Endodermal cell (in vitro differentiated cells): ENCODE measurements at regions not wholly inside any gene's neighbourhood (a gene's known extent, or its start where the extent isn't known, plus 50 kb on each side); places are given as distances from the start of the nearest gene placed in this dataset.

Experiments
- DNase-seq: peaks from one replicate; pipeline ENCODE4 v3.0.0-alpha.2; 2017
- H3K27ac ChIP-seq: 2 replicates; pipeline ENCODE4 v1.5.1; 2013; ENCODE audit warnings: mild to moderate bottlenecking, low read depth, low read length, moderate library complexity
- H3K27me3 ChIP-seq: 2 replicates; pipeline ENCODE4 v1.6.1; 2013; ENCODE audit warnings: mild to moderate bottlenecking, low read length, moderate library complexity; ENCODE audit not compliant: insufficient read depth, control insufficient read depth, poor library complexity, severe bottlenecking
- H3K36me3 ChIP-seq: 2 replicates; pipeline ENCODE4 v1.7.0; 2013; ENCODE audit warnings: mild to moderate bottlenecking, low read length, moderate library complexity; ENCODE audit not compliant: control insufficient read depth, insufficient read depth
- H3K4me1 ChIP-seq: one replicate; pipeline ENCODE4 v1.7.0; 2013; ENCODE audit warnings: low read length; ENCODE audit not compliant: control insufficient read depth, insufficient read depth
- H3K4me3 ChIP-seq: 2 replicates; pipeline ENCODE4 v1.5.1; 2013; ENCODE audit warnings: mild to moderate bottlenecking, low read length, moderate library complexity
- H3K9ac ChIP-seq: 2 replicates; pipeline ENCODE4 v1.6.1; 2013; ENCODE audit warnings: mild to moderate bottlenecking, low read length, moderate library complexity; ENCODE audit not compliant: poor library complexity, severe bottlenecking; ENCODE audit errors: extremely low read depth
- H3K9me3 ChIP-seq: 2 replicates; pipeline ENCODE4 v1.6.1; 2013; ENCODE audit warnings: mild to moderate bottlenecking, low read length, moderate library complexity; ENCODE audit not compliant: control insufficient read depth
- H3K27ac Mint-ChIP-seq: 2 replicates; pipeline ENCODE4 v1.8.0; 2020; ENCODE audit warnings: mixed read lengths
- H3K27me3 Mint-ChIP-seq: 2 replicates; pipeline ENCODE4 v1.8.0; 2021; ENCODE audit warnings: mild to moderate bottlenecking, mixed read lengths; ENCODE audit not compliant: insufficient read depth
- H3K36me3 Mint-ChIP-seq: 2 replicates; pipeline ENCODE4 v1.8.0; 2020; ENCODE audit warnings: low read depth, mixed read lengths
- H3K4me1 Mint-ChIP-seq: 2 replicates; pipeline ENCODE4 v1.8.0; 2020; ENCODE audit warnings: mixed read lengths
- H3K4me3 Mint-ChIP-seq: 2 replicates; pipeline ENCODE4 v1.8.0; 2020; ENCODE audit warnings: mild to moderate bottlenecking, moderate library complexity, mixed read lengths
- H3K9me3 Mint-ChIP-seq: 2 replicates; pipeline ENCODE4 v1.8.0; 2020; ENCODE audit warnings: mild to moderate bottlenecking, mixed read lengths
- WGBS, 2 experiments: methylation state at CpG; one replicate each; pipeline versions ENCODE4 v1.1.5 to v1.1.7; 2013; ENCODE audit warnings: missing lambda C conversion rate in 2 of 2, mixed read lengths in 1 of 2; ENCODE audit not compliant: insufficient coverage in 1 of 2, insufficient read length in 1 of 2; 5-methylcytosine and 5-hydroxymethylcytosine counted together
- TF ChIP-seq, protein P1 (sequence below): fragments of 200-600 bp; sonication (generic); conservative IDR thresholded peaks from 2 replicates; pipeline ENCODE4 v1.5.0; 2021; ENCODE audit warnings: antibody characterized with exemption, mild to moderate bottlenecking

DNA sequence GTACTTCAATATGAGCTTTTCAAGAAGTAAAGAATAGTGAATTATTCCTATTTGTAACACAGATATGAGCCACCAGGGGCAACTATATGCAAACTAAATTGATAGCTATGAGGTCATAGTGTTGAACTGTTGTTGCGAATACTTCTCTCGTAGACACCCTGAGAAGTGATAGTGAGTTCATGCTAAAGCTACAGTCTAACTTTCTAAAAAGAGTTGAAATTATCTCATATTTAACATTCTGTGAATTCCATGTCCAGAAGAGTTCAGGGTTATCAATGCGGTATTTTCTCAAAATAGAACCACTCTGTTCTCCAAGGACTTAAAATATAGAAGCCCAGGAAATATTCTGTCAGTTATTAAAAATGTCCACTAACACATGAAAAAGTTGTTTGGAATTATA, 185.4 kb downstream of the AASDHPPT start:
- Histone ChIP-seq H3K36me3 (no peaks in the 10 kb centered on the region), H3K27me3 (no peaks in the 10 kb centered on the region), H3K9ac (no peak overlapping the region), H3K9me3 (peaks cover 8% of the 10 kb centered on the region), H3K27ac (no peak overlapping the region), H3K4me3 (no peak overlapping the region), H3K4me1 (no peaks in the 10 kb centered on the region)
- Mint-ChIP-seq H3K9me3 (peaks cover 12% of the 10 kb centered on the region), H3K36me3 (no peaks in the 10 kb centered on the region), H3K4me3 (no peak overlapping the region), H3K27ac (no peak overlapping the region), H3K27me3 (no peaks in the 10 kb centered on the region), H3K4me1 (no peaks in the 10 kb centered on the region)
- no peak for DNase-seq
- TF ChIP-seq, protein P1, sequence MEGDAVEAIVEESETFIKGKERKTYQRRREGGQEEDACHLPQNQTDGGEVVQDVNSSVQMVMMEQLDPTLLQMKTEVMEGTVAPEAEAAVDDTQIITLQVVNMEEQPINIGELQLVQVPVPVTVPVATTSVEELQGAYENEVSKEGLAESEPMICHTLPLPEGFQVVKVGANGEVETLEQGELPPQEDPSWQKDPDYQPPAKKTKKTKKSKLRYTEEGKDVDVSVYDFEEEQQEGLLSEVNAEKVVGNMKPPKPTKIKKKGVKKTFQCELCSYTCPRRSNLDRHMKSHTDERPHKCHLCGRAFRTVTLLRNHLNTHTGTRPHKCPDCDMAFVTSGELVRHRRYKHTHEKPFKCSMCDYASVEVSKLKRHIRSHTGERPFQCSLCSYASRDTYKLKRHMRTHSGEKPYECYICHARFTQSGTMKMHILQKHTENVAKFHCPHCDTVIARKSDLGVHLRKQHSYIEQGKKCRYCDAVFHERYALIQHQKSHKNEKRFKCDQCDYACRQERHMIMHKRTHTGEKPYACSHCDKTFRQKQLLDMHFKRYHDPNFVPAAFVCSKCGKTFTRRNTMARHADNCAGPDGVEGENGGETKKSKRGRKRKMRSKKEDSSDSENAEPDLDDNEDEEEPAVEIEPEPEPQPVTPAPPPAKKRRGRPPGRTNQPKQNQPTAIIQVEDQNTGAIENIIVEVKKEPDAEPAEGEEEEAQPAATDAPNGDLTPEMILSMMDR, result no peak
- WGBS, 2 experiments, result 90 to 93% methylated on average over 2 to 3 of the region's 3 CpGs

DNA sequence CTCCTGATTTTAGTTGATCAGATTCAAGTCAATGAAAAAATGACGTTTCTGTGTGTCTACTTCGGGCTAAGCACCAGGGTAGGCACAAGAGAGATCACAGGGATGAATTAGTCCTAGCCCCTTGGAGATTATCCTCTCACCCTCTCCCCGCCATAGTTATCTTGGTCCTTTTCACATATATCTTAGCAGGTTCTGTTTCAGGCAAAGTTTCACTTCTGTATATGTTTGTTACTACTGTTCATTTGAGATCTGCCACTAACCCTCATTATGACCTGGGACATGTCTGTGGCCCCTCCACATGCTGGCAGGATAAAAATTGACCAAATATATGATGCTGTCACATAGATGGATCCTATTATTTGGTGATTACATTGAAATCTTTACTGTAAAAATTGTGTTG, 186.1 kb downstream of the AASDHPPT start:
- Histone ChIP-seq H3K36me3 (no peaks in the 10 kb centered on the region), H3K4me3 (no peak overlapping the region), H3K27me3 (no peaks in the 10 kb centered on the region), H3K27ac (no peak overlapping the region), H3K9ac (no peak overlapping the region), H3K4me1 (no peaks in the 10 kb centered on the region), H3K9me3 (peaks cover 8% of the 10 kb centered on the region)
- TF ChIP-seq, protein P1, result no peak
- Mint-ChIP-seq H3K9me3 (peaks cover 16% of the 10 kb centered on the region), H3K27me3 (no peaks in the 10 kb centered on the region), H3K4me1 (no peaks in the 10 kb centered on the region), H3K27ac (no peak overlapping the region), H3K36me3 (no peaks in the 10 kb centered on the region), H3K4me3 (no peak overlapping the region)
- DNase-seq, result no peak
- 89 to 100% methylated on average over 2 to 3 of the region's 3 CpGs for WGBS, 2 experiments

DNA sequence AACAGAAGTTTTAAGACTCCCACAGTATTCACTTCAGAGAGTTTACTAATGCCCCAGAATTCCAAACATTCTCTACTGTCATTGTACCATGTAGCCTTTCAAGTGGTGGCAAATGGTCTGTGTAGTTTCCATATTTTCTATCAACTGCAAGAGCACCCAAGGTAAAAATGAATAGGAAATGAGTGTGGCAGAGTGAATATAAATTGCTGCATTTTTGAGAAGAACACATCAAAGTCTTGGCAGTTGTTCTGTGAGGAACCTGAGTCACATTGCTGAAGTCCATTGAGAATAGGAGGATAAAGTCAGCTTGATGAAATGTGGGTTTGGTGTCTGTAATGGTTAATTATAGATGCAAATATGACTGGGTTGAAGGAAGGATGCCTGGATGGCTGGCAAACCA, 193.6 kb downstream of the AASDHPPT start:
- peaks cover 19% of the 10 kb centered on the region for H3K9me3 Mint-ChIP-seq
- TF ChIP-seq, protein P1, result no peak
- H3K4me3 ChIP-seq, result no peak overlapping the region
- no peak overlapping the region for H3K27ac Mint-ChIP-seq
- no peaks in the 10 kb centered on the region for H3K27me3 Mint-ChIP-seq
- H3K4me1 Mint-ChIP-seq, result no peaks in the 10 kb centered on the region
- no peaks in the 10 kb centered on the region for H3K27me3 ChIP-seq
- no peak overlapping the region for H3K9ac ChIP-seq
- H3K4me3 Mint-ChIP-seq, result no peak overlapping the region
- H3K9me3 ChIP-seq, result peaks cover 12% of the 10 kb centered on the region
- H3K36me3 Mint-ChIP-seq, result no peaks in the 10 kb centered on the region
- H3K36me3 ChIP-seq, result no peaks in the 10 kb centered on the region
- no peak overlapping the region for H3K27ac ChIP-seq
- H3K4me1 ChIP-seq, result no peaks in the 10 kb centered on the region
- no peak for DNase-seq
